Gastroesophageal sphincter (tissue), 4 donors: ENCODE measurements at regions not wholly inside any gene's neighbourhood (a gene's known extent, or its start where the extent isn't known, plus 50 kb on each side); places are given as distances from the start of the nearest gene placed in this dataset.

Experiments used
- ATAC-seq: fragments of 150-250 bp; one replicate; pipeline ENCODE4 v1.9.1; 2016; ENCODE audit warnings: mild to moderate bottlenecking, moderate library complexity
- H3K27ac ChIP-seq, 4 donors: fragments of 200-600 bp; sonication (generic) in 3 of 4; 1 replicate in 3 of 4; 2 replicates in 1 of 4; pipeline ENCODE4 v1.5.1; 2016 to 2019
- H3K27me3 ChIP-seq: fragments of 200-600 bp; sonication (generic); one replicate; pipeline ENCODE4 v1.5.1; 2019
- H3K36me3 ChIP-seq, 2 donors: fragments of 200-600 bp; sonication (generic); one replicate each; pipeline ENCODE4 v1.5.1; 2019; ENCODE audit warnings: control low read depth in 1 of 2
- H3K4me1 ChIP-seq, 3 donors: fragments of 200-600 bp; sonication (generic); 1 replicate in 2 of 3; 2 replicates in 1 of 3; pipeline ENCODE4 v1.5.1; 2016 to 2019; ENCODE audit warnings: control low read depth in 2 of 3
- H3K4me3 ChIP-seq, 2 donors: fragments of 200-600 bp; sonication (generic); one replicate each; pipeline ENCODE4 v1.5.1; 2019; ENCODE audit warnings: mild to moderate bottlenecking in 1 of 2, moderate library complexity in 1 of 2
- H3K9me3 ChIP-seq, 3 donors: fragments of 200-600 bp; sonication (generic); one replicate each; pipeline ENCODE4 v1.5.1; 2017 to 2019; ENCODE audit warnings: control low read depth in 2 of 3
- EP300 ChIP-seq: sonication (generic); formaldehyde crosslinking; IDR thresholded peaks from one replicate; pipeline ENCODE4 v1.6.1; 2017; ENCODE audit warnings: antibody characterized with exemption, mild to moderate bottlenecking
- POLR2A ChIP-seq, 2 donors: fragments of 450-650 bp; IDR thresholded peaks; one replicate each; pipeline ENCODE4 v1.6.1; 2017; ENCODE audit warnings: antibody characterized with exemption in 2 of 2, mild to moderate bottlenecking in 2 of 2, moderate library complexity in 1 of 2
- POLR2AphosphoS5 ChIP-seq: sonication (generic); formaldehyde crosslinking; IDR thresholded peaks from one replicate; pipeline ENCODE4 v1.6.1; 2017; ENCODE audit warnings: antibody characterized with exemption
- WGBS, 2 donors: methylation state at CpG; one replicate each; pipeline ENCODE4 v1.1.5; 2018; ENCODE audit warnings: low coverage in 1 of 2; 5-methylcytosine and 5-hydroxymethylcytosine counted together
- TF ChIP-seq, protein P1 (sequence below), 4 experiments: fragments of 200-600 bp in 2 of 4; fragments of 450-650 bp in 2 of 4; sonication (generic) in 1 of 4; IDR thresholded peaks; one replicate each; pipeline ENCODE4 v1.5.1; 2017 to 2019; ENCODE audit warnings: antibody characterized with exemption in 4 of 4, mild to moderate bottlenecking in 2 of 4, moderate library complexity in 2 of 4

DNA sequence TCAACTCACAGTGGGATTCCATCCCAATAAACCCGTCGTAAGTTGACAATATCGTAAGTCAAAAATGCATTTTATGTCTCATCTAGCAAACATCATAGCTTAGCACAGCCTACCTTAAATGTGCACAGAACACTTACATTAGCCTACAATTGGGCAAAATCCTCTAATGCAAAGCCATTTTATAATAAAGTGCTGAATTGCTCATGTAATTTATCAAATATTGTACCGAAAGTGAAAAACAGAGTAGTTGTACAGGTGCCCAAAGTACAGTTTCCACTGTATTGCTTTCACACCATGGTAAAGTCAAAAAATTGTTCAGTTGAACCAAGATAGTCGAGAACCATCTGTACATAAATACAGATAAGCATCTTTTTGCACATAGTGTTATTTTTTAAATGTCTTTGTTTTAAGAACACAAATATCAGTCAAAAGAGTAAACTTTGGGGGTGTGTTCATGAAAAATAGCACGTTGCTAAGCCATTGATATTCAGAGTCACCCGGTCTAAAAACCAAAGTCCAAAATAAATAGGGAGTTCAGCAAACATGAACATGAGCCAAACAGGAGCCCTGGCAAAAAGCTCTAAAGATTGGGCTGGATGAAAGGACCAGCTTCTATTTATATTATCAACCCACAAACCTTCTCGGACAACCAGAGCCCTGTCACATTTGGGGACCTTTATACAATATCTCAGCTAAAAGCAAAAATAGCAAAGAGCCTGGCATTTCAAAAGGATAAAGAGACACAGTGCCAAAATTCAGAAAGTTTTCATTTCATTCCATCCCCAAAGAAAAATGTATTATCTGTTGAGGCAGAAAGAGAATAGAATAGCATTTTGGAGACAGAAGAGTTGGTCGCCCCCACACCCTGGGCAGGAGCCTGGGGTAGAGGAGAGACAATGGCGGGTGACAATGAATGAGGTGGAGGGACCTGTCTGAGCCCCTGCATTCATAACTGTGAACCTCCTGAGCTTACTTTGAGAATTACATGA, 105.9 kb upstream of the SH3BP4 start:
- Histone ChIP-seq H3K9me3 (no peaks in the 10 kb centered on the region), H3K27me3 (no peaks in the 10 kb centered on the region), H3K36me3 (no peaks in the 10 kb centered on the region), H3K4me1 (peaks cover 0 to 5% (median 0%) of the 10 kb centered on the region in 3 donors), H3K4me3 (no peak overlapping the region), H3K27ac (no peak overlapping the region)
- 81 to 91% methylated on average over 8 to 10 of the region's 10 CpGs for WGBS, 2 donors
- no peak for ATAC-seq
- TF ChIP-seq, protein P1, sequence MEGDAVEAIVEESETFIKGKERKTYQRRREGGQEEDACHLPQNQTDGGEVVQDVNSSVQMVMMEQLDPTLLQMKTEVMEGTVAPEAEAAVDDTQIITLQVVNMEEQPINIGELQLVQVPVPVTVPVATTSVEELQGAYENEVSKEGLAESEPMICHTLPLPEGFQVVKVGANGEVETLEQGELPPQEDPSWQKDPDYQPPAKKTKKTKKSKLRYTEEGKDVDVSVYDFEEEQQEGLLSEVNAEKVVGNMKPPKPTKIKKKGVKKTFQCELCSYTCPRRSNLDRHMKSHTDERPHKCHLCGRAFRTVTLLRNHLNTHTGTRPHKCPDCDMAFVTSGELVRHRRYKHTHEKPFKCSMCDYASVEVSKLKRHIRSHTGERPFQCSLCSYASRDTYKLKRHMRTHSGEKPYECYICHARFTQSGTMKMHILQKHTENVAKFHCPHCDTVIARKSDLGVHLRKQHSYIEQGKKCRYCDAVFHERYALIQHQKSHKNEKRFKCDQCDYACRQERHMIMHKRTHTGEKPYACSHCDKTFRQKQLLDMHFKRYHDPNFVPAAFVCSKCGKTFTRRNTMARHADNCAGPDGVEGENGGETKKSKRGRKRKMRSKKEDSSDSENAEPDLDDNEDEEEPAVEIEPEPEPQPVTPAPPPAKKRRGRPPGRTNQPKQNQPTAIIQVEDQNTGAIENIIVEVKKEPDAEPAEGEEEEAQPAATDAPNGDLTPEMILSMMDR (IDR thresholded peaks at IDR 0.05) = no peak
- TF ChIP-seq POLR2AphosphoS5 (no peak), EP300 (no peak), POLR2A (IDR thresholded peaks at IDR 0.05) (no peak)

DNA sequence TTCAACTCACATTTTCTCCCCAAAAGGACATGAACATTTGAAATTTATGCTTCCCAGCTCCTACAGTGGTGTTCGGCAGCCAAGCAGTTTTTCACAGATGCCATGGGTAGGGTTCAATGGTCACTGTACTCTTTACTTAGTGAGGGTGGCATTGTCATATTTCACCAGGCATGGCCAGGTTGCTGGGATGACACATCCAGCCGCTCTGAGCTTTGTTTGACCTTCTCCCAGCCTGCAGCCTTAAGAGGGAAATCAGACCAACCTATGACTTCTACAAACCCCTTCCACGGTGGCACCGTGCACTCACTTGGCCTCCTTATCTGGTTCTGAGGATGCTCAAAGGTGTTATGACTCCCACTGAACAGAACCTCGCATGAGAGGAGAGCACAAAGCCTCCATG, 108.4 kb upstream of the SH3BP4 start:
- Histone ChIP-seq H3K36me3 (no peaks in the 10 kb centered on the region), H3K9me3 (no peaks in the 10 kb centered on the region), H3K4me3 (no peak overlapping the region), H3K27ac (no peak overlapping the region), H3K4me1 (peaks cover 0 to 18% (median 3%) of the 10 kb centered on the region in 3 donors), H3K27me3 (no peaks in the 10 kb centered on the region)
- WGBS, 2 donors = 100% methylated on average over 4 of the region's 5 CpGs; no CpG with 5 or more reads in 1 of the 2 donors
- TF ChIP-seq POLR2AphosphoS5 (no peak), POLR2A (IDR thresholded peaks at IDR 0.05) (no peak), EP300 (no peak)
- TF ChIP-seq, protein P1 (IDR thresholded peaks at IDR 0.05) = no peak
- ATAC-seq = no peak

DNA sequence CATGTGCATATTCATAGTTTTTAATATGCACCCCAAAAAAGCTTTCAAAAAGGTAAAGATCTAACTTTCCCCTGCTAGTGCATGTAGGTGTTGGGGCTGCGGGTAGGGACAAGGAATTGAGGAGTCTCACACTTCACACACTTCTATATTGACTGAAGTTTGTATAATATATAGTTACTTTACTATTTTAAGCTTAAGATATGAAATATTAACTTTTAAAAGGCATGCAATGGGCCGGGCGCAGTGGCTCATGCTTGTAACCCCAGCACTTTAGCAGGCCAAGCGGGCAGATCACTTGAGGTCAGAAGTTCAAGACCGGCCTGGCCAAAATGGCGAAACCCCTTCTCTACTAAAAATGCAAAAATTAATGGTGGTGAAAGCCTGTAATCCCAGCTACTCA, 109.1 kb upstream of the SH3BP4 start:
- WGBS, 2 donors = 86 to 96% methylated on average over 6 of the region's 6 CpGs
- H3K4me3 ChIP-seq = no peak overlapping the region

DNA sequence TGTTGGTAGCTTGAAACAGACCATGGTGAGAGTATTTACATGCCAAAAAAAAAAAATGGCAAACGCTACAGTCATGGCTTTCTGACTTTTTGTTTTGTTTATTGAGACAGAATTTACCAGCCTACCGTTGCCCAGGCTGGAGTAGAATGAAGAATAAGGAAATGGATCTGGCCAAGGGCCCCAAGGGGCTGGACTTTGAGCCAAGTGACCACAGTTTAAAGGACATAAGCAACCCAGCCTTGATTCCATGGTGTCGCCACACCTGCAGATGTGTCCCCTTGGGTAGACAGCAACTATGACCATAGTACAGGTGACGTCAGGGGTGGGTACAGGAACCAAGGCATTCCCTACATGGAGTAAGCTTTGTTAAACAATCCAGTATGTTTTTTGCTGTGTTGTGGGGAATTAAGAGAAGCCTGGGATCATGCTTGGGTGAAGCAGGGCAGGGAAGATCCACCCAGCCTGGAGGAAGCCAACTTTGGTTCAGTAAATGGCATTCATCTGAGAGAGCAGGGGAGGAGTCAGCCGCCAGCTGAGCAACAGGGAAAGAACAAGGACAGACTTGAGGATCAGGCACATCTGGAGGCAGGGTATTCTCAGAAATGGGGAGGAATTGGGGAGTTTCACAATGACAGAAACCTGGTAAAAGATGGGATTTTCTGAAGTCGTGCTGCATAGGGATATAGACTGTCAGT, 110.3 kb upstream of the SH3BP4 start:
- no peaks in the 10 kb centered on the region for H3K9me3 ChIP-seq
- WGBS, 2 donors = 50 to 71% methylated on average over 4 to 6 of the region's 6 CpGs
- TF ChIP-seq POLR2AphosphoS5 (no peak), EP300 (no peak), POLR2A (IDR thresholded peaks at IDR 0.05) (no peak)
- TF ChIP-seq, protein P1 (IDR thresholded peaks at IDR 0.05) = no peak
- H3K27ac ChIP-seq = no peak overlapping the region
- H3K36me3 ChIP-seq = no peaks in the 10 kb centered on the region
- no peak overlapping the region for H3K4me3 ChIP-seq
- ATAC-seq = no peak
- no peaks in the 10 kb centered on the region for H3K27me3 ChIP-seq
- H3K4me1 ChIP-seq = peaks cover 0 to 18% (median 3%) of the 10 kb centered on the region in 3 donors

More for the DNA sequence above, 109.1 kb upstream of the SH3BP4 start:
- H3K4me1 ChIP-seq = peaks cover 0 to 18% (median 3%) of the 10 kb centered on the region in 3 donors
- H3K27ac ChIP-seq = no peak overlapping the region
- no peak for ATAC-seq
- H3K9me3 ChIP-seq = no peaks in the 10 kb centered on the region
- no peaks in the 10 kb centered on the region for H3K27me3 ChIP-seq
- no peaks in the 10 kb centered on the region for H3K36me3 ChIP-seq
- TF ChIP-seq, protein P1 (IDR thresholded peaks at IDR 0.05) = no peak
- TF ChIP-seq EP300 (no peak), POLR2AphosphoS5 (no peak), POLR2A (IDR thresholded peaks at IDR 0.05) (no peak)
